ENCODE measurements at regions not wholly inside any gene's neighbourhood (a gene's known extent, or its start where the extent isn't known, plus 50 kb on each side); places are given as distances from the start of the nearest gene placed in this dataset.
"Not testable (repeated sequence)": the region's sequence is repeated elsewhere in the genome, so short reads cannot be mapped to it uniquely, and the experiment has no call there.

GRCh38 chr5:135742240-135742639, 92.2 kb upstream of the SLC25A48 start:
- H3K4me3 ChIP-seq (ENCODE audit: low read length in 2 of 2); H3K9me3 ChIP-seq (ENCODE audit: control insufficient read depth in 2 of 2, insufficient read depth in 1 of 2, low read length in 1 of 2); H3K4me1 ChIP-seq (ENCODE audit: control insufficient read depth in 2 of 2, insufficient read depth in 2 of 2, low read length in 2 of 2); H3K27ac ChIP-seq (ENCODE audit: low read depth in 1 of 2, low read length in 1 of 2); H3K36me3 ChIP-seq (ENCODE audit: control insufficient read depth in 2 of 2, insufficient read depth in 2 of 2, low read length in 1 of 2); H3K27me3 ChIP-seq (ENCODE audit: control insufficient read depth in 2 of 2, insufficient read depth in 1 of 2, low read length in 1 of 2); DNase-seq (ENCODE audit: low read depth in 6 of 9, low spot score in 9 of 9): not testable (repeated sequence)
- WGBS: 93% methylated on average over 5 of the region's 5 CpGs

- Histone ChIP-seq H3K27ac (ENCODE audit: low read depth in 1 of 2, low read length in 1 of 2) (no peak overlapping the region), H3K4me3 (ENCODE audit: low read length in 2 of 2) (no peak overlapping the region), H3K4me1 (ENCODE audit: control insufficient read depth in 2 of 2, insufficient read depth in 2 of 2, low read length in 2 of 2) (no peaks in the 10 kb centered on the region), H3K27me3 (ENCODE audit: control insufficient read depth in 2 of 2, insufficient read depth in 1 of 2, low read length in 1 of 2) (no peaks in the 10 kb centered on the region), H3K9me3 (ENCODE audit: control insufficient read depth in 2 of 2, insufficient read depth in 1 of 2, low read length in 1 of 2) (no peaks in the 10 kb centered on the region), H3K36me3 (ENCODE audit: control insufficient read depth in 2 of 2, insufficient read depth in 2 of 2, low read length in 1 of 2) (no peaks in the 10 kb centered on the region)
- no peak for DNase-seq (ENCODE audit: low read depth in 6 of 9, low spot score in 9 of 9)
- 96% methylated on average over 2 of the region's 2 CpGs for WGBS
Observed at GRCh38 chr5:135741040-135741439, 93.4 kb upstream of the SLC25A48 start.

- Histone ChIP-seq H3K27me3 (ENCODE audit: control insufficient read depth in 2 of 2, insufficient read depth in 1 of 2, low read length in 1 of 2) (no peaks in the 10 kb centered on the region), H3K36me3 (ENCODE audit: control insufficient read depth in 2 of 2, insufficient read depth in 2 of 2, low read length in 1 of 2) (no peaks in the 10 kb centered on the region), H3K27ac (ENCODE audit: low read depth in 1 of 2, low read length in 1 of 2) (no peak overlapping the region), H3K4me3 (ENCODE audit: low read length in 2 of 2) (no peak overlapping the region), H3K9me3 (ENCODE audit: control insufficient read depth in 2 of 2, insufficient read depth in 1 of 2, low read length in 1 of 2) (no peaks in the 10 kb centered on the region), H3K4me1 (ENCODE audit: control insufficient read depth in 2 of 2, insufficient read depth in 2 of 2, low read length in 2 of 2) (no peaks in the 10 kb centered on the region)
- 77% methylated on average over 2 of the region's 2 CpGs for WGBS
- DNase-seq (ENCODE audit: low read depth in 6 of 9, low spot score in 9 of 9): no peak
Observed at GRCh38 chr5:135740475-135740874, 94.0 kb upstream of the SLC25A48 start.

GRCh38 chr5:135739383-135739981, 95.0 kb upstream of the SLC25A48 start:
- Histone ChIP-seq H3K27me3 (ENCODE audit: control insufficient read depth in 2 of 2, insufficient read depth in 1 of 2, low read length in 1 of 2) (no peaks in the 10 kb centered on the region), H3K36me3 (ENCODE audit: control insufficient read depth in 2 of 2, insufficient read depth in 2 of 2, low read length in 1 of 2) (no peaks in the 10 kb centered on the region), H3K4me1 (ENCODE audit: control insufficient read depth in 2 of 2, insufficient read depth in 2 of 2, low read length in 2 of 2) (no peaks in the 10 kb centered on the region), H3K27ac (ENCODE audit: low read depth in 1 of 2, low read length in 1 of 2) (no peak overlapping the region), H3K4me3 (ENCODE audit: low read length in 2 of 2) (no peak overlapping the region), H3K9me3 (ENCODE audit: control insufficient read depth in 2 of 2, insufficient read depth in 1 of 2, low read length in 1 of 2) (no peaks in the 10 kb centered on the region)
- 66% methylated on average over 3 of the region's 3 CpGs for WGBS
- no peak for DNase-seq (ENCODE audit: low read depth in 6 of 9, low spot score in 9 of 9)

GRCh38 chr5:135738564-135738875, 95.9 kb upstream of the SLC25A48 start:
- WGBS: 96% methylated on average over 5 of the region's 5 CpGs
- Histone ChIP-seq H3K27ac (ENCODE audit: low read depth in 1 of 2, low read length in 1 of 2) (no peak overlapping the region), H3K27me3 (ENCODE audit: control insufficient read depth in 2 of 2, insufficient read depth in 1 of 2, low read length in 1 of 2) (no peaks in the 10 kb centered on the region), H3K4me3 (ENCODE audit: low read length in 2 of 2) (no peak overlapping the region), H3K4me1 (ENCODE audit: control insufficient read depth in 2 of 2, insufficient read depth in 2 of 2, low read length in 2 of 2) (no peaks in the 10 kb centered on the region), H3K9me3 (ENCODE audit: control insufficient read depth in 2 of 2, insufficient read depth in 1 of 2, low read length in 1 of 2) (no peaks in the 10 kb centered on the region), H3K36me3 (ENCODE audit: control insufficient read depth in 2 of 2, insufficient read depth in 2 of 2, low read length in 1 of 2) (no peaks in the 10 kb centered on the region)
- no peak for DNase-seq (ENCODE audit: low read depth in 6 of 9, low spot score in 9 of 9)

GRCh38 chr5:135737701-135738563, 96.5 kb upstream of the SLC25A48 start:
- no peaks in the 10 kb centered on the region for H3K9me3 ChIP-seq (ENCODE audit: control insufficient read depth in 2 of 2, insufficient read depth in 1 of 2, low read length in 1 of 2)
- DNase-seq (ENCODE audit: low read depth in 6 of 9, low spot score in 9 of 9): no peak
- no peaks in the 10 kb centered on the region for H3K4me1 ChIP-seq (ENCODE audit: control insufficient read depth in 2 of 2, insufficient read depth in 2 of 2, low read length in 2 of 2)
- H3K36me3 ChIP-seq (ENCODE audit: control insufficient read depth in 2 of 2, insufficient read depth in 2 of 2, low read length in 1 of 2): no peaks in the 10 kb centered on the region
- 92% methylated on average over 11 of the region's 11 CpGs for WGBS
- H3K27me3 ChIP-seq (ENCODE audit: control insufficient read depth in 2 of 2, insufficient read depth in 1 of 2, low read length in 1 of 2): no peaks in the 10 kb centered on the region
- H3K4me3 ChIP-seq (ENCODE audit: low read length in 2 of 2): no peak overlapping the region
- H3K27ac ChIP-seq (ENCODE audit: low read depth in 1 of 2, low read length in 1 of 2): no peak overlapping the region

- H3K4me3 ChIP-seq (ENCODE audit: low read length in 2 of 2); DNase-seq (ENCODE audit: low read depth in 6 of 9, low spot score in 9 of 9); H3K4me1 ChIP-seq (ENCODE audit: control insufficient read depth in 2 of 2, insufficient read depth in 2 of 2, low read length in 2 of 2); H3K36me3 ChIP-seq (ENCODE audit: control insufficient read depth in 2 of 2, insufficient read depth in 2 of 2, low read length in 1 of 2); H3K27me3 ChIP-seq (ENCODE audit: control insufficient read depth in 2 of 2, insufficient read depth in 1 of 2, low read length in 1 of 2); H3K27ac ChIP-seq (ENCODE audit: low read depth in 1 of 2, low read length in 1 of 2); H3K9me3 ChIP-seq (ENCODE audit: control insufficient read depth in 2 of 2, insufficient read depth in 1 of 2, low read length in 1 of 2): not testable (repeated sequence)
- 72% methylated on average over 9 of the region's 9 CpGs for WGBS
Observed at GRCh38 chr5:135736952-135737351, 97.5 kb upstream of the SLC25A48 start.

GRCh38 chr5:135735831-135736230, 98.6 kb upstream of the SLC25A48 start:
- H3K4me3 ChIP-seq (ENCODE audit: low read length in 2 of 2): no peak overlapping the region
- no peaks in the 10 kb centered on the region for H3K4me1 ChIP-seq (ENCODE audit: control insufficient read depth in 2 of 2, insufficient read depth in 2 of 2, low read length in 2 of 2)
- no peak overlapping the region for H3K27ac ChIP-seq (ENCODE audit: low read depth in 1 of 2, low read length in 1 of 2)
- 97% methylated on average over 6 of the region's 6 CpGs for WGBS
- no peaks in the 10 kb centered on the region for H3K27me3 ChIP-seq (ENCODE audit: control insufficient read depth in 2 of 2, insufficient read depth in 1 of 2, low read length in 1 of 2)
- DNase-seq (ENCODE audit: low read depth in 6 of 9, low spot score in 9 of 9): no peak
- H3K36me3 ChIP-seq (ENCODE audit: control insufficient read depth in 2 of 2, insufficient read depth in 2 of 2, low read length in 1 of 2): no peaks in the 10 kb centered on the region
- no peaks in the 10 kb centered on the region for H3K9me3 ChIP-seq (ENCODE audit: control insufficient read depth in 2 of 2, insufficient read depth in 1 of 2, low read length in 1 of 2)

GRCh38 chr5:135734956-135735355, 99.5 kb upstream of the SLC25A48 start:
- not testable (repeated sequence) for H3K27me3 ChIP-seq (ENCODE audit: control insufficient read depth in 2 of 2, insufficient read depth in 1 of 2, low read length in 1 of 2); H3K9me3 ChIP-seq (ENCODE audit: control insufficient read depth in 2 of 2, insufficient read depth in 1 of 2, low read length in 1 of 2); H3K27ac ChIP-seq (ENCODE audit: low read depth in 1 of 2, low read length in 1 of 2); DNase-seq (ENCODE audit: low read depth in 6 of 9, low spot score in 9 of 9); H3K4me3 ChIP-seq (ENCODE audit: low read length in 2 of 2); H3K4me1 ChIP-seq (ENCODE audit: control insufficient read depth in 2 of 2, insufficient read depth in 2 of 2, low read length in 2 of 2); H3K36me3 ChIP-seq (ENCODE audit: control insufficient read depth in 2 of 2, insufficient read depth in 2 of 2, low read length in 1 of 2)
- 96% methylated on average over 8 of the region's 8 CpGs for WGBS
